ENCODE measurements at regions not wholly inside any gene's neighbourhood (a gene's known extent, or its start where the extent isn't known, plus 50 kb on each side); places are given as distances from the start of the nearest gene placed in this dataset.

DNA sequence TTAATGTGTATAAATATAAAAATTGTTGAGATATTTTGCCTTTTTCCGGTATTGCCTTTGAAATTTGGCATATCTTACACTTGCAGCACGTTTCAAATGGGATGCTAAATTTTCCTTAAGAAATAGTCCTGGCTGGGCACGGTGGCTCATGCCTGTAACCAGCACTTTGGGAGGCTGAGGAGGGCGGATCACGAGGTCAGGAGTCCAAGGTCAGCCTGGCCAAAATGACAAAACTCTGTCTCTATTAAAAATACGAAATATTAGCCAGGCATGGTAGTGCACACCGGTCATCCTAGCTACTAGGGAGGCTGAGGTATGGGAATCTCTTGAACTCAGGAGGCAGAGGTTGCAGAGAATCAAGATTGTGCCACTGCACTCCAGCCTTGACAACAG is 220.2 kb downstream of the PTEN start:
- DNase-seq: no peak

DNA sequence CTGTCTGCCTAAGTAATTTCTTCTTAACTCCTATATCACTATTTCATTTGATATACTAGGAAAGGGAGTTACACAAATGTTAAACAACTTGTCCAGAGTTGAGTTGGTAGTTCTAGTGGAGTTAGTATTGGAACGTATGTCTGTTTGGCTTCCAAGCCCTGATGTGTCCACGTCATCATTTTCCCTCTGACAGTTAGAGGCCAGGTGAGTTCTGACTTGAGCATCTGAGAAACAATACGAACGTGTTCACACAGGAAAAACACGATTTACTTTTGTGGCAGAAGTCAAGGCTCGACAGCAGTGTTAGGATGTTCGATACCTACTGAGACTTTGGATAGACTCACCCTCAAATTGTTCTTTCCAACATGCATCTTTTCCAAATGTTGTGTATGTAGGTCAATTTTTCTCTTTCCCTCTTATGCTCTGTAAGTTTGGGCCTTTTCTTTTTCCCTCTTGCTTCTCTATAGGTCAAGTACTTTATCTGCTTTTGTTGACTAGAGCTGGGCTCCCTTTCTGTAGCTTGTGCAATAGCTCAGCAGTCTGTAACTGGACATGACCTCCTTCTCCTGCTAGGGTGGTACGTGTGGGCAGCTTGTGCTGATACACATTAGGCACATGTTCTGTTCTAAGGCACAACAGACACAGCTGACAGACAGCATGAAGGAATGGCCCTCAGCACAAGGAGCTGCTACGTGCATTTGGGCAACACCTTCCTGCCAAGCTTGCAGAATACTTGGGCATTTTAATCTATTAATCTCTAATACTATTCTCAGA is 222.9 kb downstream of the PTEN start:
- no peak for DNase-seq

DNA sequence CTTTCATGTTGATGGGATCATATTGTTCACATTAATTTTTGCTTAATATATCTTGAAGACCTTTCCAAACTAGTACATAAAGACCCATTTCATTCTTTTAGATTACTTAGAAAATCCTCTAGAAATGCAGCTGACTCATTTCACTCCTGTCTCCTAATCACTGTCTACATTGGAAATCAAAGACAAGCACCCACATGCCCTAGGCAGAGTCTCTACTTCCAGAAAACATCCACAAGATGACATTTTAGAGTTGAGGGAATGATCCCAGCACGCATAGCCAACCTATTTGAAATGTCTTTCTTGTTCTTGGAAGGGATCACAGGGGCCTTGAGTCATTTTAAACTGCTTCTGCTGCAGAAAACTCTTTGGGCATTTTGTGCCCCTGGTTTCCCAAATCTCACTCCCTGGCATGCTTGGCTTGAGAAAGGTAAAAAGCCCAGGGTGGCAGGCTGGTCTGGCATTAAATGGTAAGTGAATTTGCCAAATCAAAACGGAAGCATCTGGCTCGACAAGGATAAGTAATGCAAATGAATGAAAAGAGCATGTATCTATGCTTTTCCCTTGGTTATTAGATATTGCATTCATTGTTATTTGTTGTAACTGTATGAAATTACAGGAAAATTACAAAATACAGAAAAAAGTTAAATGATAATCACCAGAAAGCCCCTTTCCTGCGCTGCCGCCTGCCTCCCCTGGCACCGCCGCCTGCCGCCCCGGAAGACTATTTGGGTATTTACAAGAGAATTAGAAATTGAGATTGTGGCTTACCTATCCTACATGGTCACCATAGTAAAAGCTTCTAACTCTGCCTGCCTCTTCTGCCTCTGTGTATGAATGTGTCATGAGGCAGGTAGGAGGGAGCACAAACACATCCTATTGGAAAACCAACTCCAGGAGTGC is 225.3 kb downstream of the PTEN start:
- DNase-seq: no peak

DNA sequence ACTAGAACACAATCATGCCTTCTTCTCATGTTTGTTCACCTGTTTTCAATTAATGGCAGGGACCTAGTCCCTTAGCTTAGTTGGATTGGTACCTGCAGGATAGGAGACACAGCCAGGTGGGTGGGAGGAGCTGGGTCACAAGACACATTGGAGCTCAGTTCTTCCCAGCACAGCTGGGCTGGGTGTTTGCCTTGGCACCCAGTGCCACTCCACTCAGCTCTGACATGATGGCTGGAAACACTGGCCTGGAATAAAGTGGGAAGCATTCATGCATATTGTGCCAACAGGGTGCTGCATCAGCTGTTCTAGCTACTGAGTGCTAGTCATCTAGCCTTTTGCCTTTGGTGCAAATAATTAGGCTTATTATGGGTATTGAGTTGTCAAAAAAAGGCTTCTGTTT is 226.1 kb downstream of the PTEN start:
- DNase-seq: no peak

DNA sequence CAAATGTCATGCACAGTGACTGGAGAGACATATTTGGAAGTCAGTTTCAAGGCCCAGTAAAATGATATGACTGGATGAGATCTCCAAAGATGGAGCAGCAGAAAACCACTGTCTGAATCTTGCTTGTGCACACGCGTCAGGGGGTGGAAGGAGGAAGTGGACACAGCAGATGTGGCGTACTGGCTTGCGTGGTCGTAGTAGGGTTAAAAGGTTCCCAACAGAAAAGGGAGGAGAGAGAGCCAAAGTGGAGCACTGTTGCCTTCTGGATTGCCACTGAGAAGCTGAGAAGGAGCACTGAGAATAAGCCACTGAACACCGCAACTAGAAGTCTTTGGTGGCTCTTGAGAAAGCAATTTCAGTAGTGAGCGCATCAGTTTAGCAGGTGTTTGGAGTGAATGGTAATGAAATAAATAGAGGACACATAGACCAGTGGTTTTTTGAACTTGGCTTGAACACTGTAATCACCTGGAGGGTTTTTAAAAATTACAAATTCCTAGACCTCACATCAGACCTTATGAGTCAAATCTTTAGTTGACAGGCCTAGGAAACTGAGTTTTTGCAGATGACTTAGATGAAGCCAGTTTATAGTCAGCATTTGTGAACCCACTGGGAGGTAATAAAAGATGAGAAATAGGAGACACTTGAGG is 227.3 kb downstream of the PTEN start:
- no peak for DNase-seq

DNA sequence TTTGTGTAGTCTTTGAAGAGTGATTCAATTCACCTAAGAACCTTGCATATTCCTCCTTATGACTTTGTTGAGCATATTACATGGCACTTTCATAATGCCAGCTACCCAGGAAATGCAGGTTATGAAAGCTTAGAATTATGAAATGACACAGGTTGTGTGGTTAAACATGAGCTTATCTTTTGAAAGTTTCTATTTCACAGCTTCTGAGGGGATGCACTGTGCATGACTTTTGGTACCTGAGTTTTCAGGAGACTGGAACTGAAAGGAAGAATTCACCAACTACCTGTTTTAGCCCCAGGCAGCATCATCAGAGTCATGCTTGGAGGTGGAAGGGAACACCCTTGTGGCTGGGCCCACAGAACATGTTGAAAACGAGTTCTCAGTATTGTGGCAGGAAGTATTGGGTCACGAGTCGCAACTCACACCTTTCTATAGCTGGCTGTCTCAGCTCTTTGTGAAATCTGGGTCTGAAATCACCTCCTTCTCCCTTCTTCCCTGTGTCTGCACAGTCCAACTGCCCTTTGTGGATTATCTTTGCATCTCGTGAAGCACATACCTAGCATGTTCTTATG is 228.2 kb downstream of the PTEN start:
- peak; percentile 87 for DNase-seq

DNA sequence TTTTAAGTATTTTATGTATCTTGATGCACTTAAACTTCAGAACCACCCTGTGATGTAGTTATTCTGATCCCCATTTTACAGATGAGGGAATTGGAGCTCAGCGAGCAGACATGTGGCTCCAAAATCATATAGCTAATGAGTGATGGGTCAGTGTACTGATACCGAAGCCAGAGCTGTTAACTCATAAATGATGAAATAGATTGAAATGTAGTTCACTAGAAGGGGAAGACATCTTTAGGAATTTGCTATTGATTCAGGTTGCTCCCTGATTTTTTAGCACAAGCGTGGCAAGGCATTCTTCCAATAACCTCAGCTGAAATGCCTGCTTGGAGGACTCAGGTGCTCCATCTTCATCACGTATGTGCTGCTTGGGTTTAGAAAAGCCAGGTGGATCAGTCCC is 228.8 kb downstream of the PTEN start:
- no peak for DNase-seq

DNA sequence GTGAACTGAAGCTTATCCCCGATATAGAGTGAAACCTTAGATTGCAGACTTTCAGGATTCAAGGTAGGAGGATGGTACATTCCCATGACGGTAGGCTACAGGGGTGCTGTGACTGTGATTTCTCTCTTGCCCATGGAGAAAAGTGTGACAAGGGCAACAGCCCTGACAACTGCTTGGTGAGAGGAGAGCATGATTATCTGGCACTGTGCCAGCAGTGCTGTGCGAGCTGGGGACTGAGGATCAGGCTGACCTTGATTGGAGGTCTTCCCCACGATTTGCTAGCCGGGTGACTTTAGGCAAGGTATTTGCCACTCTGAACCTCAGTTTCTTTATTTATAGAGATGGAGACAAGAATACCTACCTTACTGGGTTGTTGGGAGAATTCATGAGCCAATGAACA is 229.5 kb downstream of the PTEN start:
- no peak for DNase-seq

DNA sequence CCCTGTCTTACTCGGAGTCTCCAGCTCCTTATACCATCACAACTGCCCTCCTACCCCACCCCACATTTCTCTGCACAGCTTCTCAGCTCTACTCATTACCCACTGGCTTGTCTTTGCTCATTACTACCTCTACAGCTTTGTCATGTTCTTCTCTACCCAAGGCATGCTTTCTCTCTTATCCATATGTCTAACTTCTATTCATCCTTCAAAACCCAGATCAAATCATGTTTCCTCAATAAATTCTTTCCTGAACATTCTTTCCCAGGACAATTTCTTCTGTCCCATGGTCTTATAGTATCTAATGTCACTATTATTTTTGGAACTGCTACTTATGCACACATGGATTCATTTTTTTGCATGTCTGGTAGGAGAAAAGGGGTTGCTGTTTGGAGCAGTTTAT is 231.4 kb downstream of the PTEN start:
- no peak for DNase-seq

DNA sequence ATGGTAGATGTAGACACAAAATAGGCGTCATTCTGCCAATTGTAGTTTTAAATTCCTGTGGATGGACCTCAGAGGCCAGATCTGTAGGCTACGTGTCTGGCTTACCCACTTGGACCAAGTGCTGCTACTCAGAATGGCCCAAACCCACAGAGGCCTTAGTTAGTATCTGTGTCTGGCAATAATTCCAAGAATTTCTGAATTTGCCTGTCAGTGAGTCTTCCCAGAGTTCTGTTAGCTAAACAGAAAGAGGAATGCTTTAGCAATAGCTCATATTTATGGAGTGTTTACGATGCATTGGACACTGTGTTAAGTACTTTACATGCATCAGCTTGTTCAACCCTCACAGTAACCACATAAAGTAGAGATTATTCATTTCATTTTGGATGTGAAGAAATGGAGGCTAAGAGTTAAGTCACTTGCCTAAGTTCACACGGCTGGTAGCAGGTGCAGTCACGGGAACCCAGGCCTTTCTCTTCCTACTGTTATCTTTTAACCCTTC is 231.8 kb downstream of the PTEN start:
- no peak for DNase-seq

DNA sequence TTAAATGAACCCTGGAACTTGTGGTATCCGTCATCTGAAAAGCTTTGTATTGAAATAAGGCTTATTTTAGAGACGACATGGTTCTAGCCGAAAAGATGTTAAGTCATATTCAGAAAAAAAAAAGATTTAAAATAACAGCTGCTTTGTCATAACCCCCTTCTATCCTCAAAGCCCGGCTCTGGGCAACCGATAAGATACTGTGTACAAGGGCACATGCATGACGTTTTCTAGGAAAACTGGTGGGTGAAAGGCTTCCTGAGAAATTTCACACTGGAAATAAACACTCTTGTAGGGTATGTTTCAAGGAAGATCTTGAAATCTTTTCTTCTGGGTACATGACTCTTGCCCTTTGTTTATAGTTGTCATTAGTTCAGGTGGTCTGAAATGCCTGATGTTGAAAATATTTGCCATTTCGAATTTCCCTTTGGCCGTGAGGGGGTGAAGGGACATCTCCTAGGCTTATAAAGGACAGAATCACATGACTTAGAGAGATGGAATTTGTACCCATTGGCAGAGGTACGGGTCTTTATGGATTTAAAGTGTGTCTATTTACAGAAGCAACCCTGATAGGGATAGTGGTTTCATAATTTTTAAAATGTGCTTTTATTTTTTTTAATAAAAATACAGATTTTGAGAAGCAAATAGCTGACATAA is 232.5 kb downstream of the PTEN start:
- no peak for DNase-seq

DNA sequence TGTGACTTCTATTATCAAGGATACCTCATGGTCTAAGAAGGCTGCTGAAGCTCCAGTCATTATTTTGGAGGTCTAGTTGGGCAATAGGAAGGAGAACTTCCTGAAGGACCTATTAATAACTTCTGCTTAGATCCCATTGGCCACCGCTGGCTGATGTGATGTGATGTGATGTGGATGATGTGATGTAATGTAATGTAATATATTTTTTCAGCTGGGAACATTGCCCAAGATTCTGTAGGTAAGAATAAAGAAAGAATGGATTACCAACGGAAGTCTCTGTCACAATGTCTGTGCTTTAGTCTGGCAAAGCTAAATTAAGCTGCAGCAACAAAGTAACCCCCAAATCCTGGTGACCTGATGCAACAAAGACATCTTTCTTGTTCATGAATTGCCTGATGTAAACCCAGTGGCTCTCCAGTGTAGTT is 233.7 kb downstream of the PTEN start:
- DNase-seq: no peak

DNA sequence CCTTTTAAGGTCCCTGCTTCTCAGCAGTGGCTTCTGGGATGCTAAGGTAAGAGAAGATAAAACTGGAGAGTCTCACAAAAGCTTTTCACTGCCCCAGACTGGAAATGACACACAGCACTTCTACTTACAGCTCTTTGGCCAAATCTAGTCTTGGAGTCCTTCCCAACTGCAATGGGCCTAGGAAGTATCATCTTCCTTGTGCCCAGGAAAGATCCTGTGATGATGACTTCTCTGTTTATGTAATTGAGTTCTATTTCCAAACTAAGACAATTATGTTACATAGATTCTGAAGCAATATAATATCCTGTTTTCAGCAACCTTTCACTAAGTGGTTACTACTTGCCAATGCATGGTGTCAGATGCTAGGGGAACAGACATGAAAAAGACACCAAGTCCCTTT is 234.1 kb downstream of the PTEN start:
- no peak for DNase-seq

DNA sequence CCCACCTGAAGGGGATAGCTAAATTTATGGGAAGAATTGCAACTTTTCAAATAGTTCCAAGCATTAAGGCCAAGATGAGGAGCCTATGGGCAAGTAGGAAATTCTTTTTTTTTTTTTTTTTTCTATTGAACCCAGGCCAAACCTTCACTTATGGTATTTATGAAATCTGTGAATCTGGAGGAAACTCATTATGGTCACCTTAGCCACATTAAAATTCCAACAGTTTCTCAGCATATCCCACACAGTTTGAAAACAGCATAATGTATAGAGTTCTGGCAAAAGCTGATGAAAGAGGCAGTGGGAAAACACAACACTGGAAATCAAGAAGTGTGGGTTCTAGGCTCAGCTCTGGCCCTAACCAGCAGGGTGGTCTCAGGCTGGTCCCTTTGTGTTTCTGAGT is 236.9 kb downstream of the PTEN start:
- DNase-seq: no peak

DNA sequence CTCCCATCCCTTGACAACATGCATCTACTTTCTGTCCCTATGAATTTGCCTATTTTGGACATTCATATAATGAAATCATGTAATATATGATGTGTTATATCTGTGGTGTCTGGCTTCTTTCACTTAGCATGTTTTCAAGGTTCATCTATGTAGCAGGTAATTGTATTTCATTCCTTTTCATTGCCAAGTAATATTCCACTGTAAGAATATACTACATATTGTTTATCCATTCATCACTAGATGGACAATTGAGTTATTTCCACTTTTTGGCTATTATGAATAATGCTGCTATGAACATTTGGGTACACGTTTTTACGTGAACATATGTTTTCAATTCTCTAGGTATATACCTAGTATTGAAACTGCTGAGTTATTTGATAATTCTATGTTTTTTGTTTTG is 238.2 kb downstream of the PTEN start:
- no peak for DNase-seq

DNA sequence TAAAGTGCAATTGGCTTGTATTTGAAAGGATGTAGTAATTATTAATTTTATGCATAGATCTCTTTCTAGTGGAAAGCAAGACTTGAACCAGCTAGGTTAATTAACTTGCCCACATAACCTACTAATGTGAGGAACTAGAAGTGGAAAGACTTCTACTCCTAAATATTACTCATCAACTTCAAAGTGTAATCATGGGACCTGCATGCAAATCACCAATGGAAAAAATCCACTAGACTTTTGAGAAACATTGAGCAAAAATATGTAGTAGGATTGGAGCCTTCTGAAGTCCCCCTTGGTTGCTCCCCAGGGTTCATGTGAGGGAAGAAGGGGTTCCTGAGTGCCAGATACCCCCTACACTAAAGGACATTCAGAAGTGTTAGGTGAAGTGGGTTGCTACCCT is 240.2 kb downstream of the PTEN start:
- DNase-seq: no peak

DNA sequence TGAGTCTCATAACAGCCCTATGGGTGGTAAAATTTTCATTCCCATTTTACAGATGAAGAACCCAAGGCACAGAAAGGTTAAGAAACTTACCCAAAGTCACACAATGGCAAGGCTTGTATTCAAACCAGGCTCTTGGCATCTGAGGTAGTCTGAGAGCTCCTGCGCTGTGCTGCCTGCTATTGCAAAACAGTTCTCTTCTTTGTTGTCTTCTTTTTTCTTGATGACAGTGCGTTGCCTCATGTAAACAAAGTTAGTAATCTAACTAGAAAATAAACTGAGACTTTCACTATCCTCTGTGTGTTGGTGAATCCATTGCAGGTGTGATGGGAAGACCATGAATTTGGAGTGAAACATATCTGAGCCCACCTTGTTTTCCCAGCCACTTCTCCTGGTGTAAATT is 240.8 kb downstream of the PTEN start:
- DNase-seq: no peak

DNA sequence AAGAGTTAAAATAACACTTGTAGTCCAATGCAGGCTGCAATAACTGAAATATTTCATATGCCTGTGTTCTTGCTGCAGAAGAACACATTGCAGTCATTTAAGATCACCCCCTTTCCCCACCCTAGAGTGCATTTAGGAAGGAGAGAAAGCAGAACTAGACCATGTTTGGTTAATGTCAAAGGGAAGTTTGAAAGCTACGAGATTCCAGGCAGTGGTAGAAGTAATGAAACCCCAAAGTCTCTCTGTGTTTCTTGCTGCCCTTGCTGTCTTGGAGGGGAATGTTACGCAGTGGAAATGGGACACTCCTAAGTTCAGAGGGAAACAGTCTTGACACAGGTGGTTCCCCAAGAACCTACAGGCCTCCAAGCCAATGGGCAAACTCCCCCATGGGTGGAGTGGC is 242.9 kb downstream of the PTEN start:
- DNase-seq: no peak

DNA sequence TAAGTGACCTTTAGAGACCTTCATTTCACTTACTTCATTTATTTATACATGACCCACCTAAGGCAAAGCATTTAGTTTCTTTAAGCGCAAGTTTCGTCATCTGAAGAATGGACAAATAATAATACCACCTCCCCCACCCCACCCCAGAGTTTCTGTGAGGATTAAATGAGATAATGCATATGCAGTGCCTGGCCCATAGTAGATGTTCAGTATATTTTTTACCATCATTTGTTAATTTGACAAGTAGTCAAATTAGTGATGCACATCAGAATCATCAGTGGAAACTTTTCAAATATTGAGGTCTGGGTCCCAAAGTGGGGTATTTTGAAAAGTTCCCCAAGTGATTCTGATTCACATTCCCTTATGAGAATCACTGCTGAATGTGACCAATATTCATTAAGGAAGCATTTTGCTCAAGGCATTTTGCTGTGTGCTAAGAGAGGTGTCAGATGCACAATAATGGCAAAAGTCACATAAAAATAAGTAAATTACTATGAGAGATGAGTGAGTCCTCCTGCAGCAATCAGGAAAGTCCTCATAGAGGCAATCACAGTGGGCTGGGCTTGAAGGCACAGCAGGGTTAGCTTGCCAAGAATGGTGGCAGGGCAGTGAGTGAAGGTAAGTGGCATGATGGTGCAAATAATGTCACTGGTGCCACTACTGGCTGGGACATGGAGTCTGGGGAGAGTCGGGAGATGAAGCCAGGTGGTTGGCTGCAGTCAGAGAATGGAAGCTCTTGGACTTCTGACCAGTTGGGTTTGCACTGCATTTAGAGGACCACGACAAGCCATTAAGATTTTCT is 244.1 kb downstream of the PTEN start:
- no peak for DNase-seq

DNA sequence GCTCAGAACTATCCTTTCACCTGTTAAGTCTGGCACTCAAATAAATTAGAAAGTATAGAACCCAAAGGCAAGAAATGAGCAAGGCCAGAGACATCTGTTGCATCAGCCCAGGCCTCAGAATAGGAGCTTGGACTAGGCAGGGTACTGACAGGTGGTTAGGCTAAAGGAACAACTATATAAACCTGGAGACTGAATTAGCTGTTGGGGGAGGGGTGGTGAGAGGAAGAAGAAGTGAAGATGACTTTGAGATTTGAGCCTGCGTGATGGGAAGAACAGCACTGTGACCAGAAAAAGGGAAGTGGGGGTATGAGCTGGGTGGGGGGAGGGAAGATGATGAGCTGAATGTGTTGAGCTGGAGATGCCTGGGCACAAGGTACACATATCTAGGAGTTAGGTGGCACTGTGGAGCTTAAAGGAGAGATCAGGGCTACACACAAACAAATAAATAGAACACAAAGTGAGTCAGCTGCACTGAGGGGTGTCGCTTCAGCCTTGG is 244.7 kb downstream of the PTEN start:
- no peak for DNase-seq

DNA sequence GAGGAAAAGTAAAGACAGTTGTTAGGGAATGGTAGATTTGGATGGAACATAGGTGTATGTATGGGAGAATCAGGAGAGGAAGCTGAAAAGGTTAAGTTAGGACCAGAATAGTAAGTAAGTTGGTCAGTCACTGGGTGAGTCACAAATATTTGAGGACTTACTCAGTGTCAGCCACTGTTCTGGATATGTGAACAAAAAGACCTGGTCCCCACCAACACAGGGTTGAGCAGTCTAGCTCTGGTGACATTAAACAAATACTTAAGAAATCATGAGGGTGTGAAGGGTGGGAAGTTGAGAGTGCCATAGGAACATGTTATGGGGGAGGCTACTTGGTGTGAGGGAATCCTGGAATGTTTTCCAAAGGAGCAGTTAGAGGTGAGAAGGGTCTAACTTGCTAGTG is 246.9 kb downstream of the PTEN start:
- no peak for DNase-seq

DNA sequence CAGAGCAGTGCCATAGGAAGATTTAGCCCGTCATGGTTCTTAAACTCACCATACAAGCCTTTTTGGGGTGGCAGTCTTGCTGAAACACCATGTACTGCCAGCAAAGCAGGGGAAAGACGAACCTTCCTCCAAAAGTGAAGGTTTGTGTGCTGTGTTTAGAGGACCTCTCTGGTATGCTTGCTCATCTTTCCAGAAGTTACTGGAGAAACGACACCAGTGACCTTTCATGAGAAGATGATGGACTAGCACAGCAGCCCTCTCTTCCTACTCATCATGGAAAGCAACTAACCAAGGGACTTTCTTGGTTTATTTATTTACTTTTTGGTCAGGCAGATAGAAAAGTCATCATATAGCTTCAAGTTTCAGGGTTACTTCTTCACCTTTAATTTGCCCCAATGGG is 247.4 kb downstream of the PTEN start:
- no peak for DNase-seq

Measured in stimulated activated CD4-positive, alpha-beta T cell treated with anti-CD3 and anti-CD28 coated beads, Interleukin-1b, Interleukin-23, amount 100 ng/mL, for 48 hours (primary cell).